ENCODE measurements at regions not wholly inside any gene's neighbourhood (a gene's known extent, or its start where the extent isn't known, plus 50 kb on each side); places are given as distances from the start of the nearest gene placed in this dataset.

DNA sequence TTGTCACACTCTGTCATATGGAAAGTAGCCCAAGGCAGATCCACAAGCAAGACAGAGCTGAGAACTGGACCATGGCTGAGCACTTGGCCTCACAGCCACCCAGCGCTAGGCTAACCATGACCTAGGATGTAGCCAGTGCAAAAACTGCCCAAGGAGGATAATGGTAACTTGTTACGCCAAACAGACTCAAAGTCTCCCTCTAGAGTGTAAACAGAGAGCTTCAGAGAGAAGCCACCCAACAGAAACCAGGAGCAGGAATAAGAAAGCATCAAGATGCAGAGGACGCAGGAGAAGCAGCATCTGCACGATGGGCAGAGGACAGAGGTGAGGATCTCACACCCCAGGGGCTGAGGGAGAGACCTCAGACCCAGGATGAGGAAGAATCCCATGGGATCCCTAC, 97.9 kb downstream of the RCN1 start:
- no peaks in the 10 kb centered on the region for H3K4me1 ChIP-seq (ENCODE audit: control insufficient read depth, insufficient read depth, low read length)
- no peak overlapping the region for H2AK9ac ChIP-seq (replicated peaks; ENCODE audit: low read depth, low read length, poor library complexity)
- TF ChIP-seq MXI1 (IDR thresholded peaks at IDR 0.05; ENCODE audit: borderline replicate concordance, low read depth, low read length) (no peak), CTCF (conservative IDR thresholded peaks at IDR 0.05; ENCODE audit: low read depth, low read length) (no peak), MAFK (IDR thresholded peaks at IDR 0.05; ENCODE audit: low read depth, low read length) (no peak), CHD1 (IDR thresholded peaks at IDR 0.05; ENCODE audit: low read depth, low read length) (no peak), RFX5 (IDR thresholded peaks at IDR 0.05; ENCODE audit: low read depth, low read length) (no peak), POLR2A (IDR thresholded peaks at IDR 0.05; ENCODE audit: low read depth, low read length) (no peak), MAZ (IDR thresholded peaks at IDR 0.05; ENCODE audit: borderline replicate concordance, low read depth, low read length) (no peak), SMC3 (IDR thresholded peaks at IDR 0.05; ENCODE audit: low read depth, low read length) (no peak), RAD21 (IDR thresholded peaks at IDR 0.05; ENCODE audit: low read length) (no peak), ELK1 (IDR thresholded peaks at IDR 0.05; ENCODE audit: borderline replicate concordance, low read depth, low read length) (no peak), BHLHE40 (IDR thresholded peaks at IDR 0.05; ENCODE audit: low read depth, low read length) (no peak), CEBPB (IDR thresholded peaks at IDR 0.05; ENCODE audit: low read depth, low read length) (no peak), FOS (IDR thresholded peaks at IDR 0.05; ENCODE audit: low read depth, low read length) (no peak), USF2 (IDR thresholded peaks at IDR 0.05; ENCODE audit: low read depth, low read length) (no peak)
- no TSS peak for BruUV-seq (replicated peaks)
- no peak overlapping the region for H3K4me2 ChIP-seq (ENCODE audit: low read depth, low read length)
- no peak overlapping the region for H3K56ac ChIP-seq (ENCODE audit: extremely low read depth, insufficient read depth, low read length)
- no peak overlapping the region for H2BK120ac ChIP-seq (ENCODE audit: low read depth, low read length)
- ATAC-seq (ENCODE audit: low read depth) (no peak), DNase-seq (no peak)
- 80% methylated on average over 1 of the region's 4 CpGs; no CpG with 5 or more reads in 1 of the 2 experiments for WGBS, 2 experiments (ENCODE audit: extremely low coverage in 2 of 2, insufficient read length in 1 of 2)
- no peak overlapping the region for H3K14ac ChIP-seq (replicated peaks; ENCODE audit: low read depth, low read length)
- POLR2A ChIA-PET (ENCODE audit: unreplicated experiment): no interaction called here
- H3K27ac ChIP-seq (ENCODE audit: insufficient read depth, low read length): no peak overlapping the region
- intact Hi-C loops (cut with micrococcal nuclease): no loop called here
- no peaks in the 10 kb centered on the region for H3K9me1 ChIP-seq (ENCODE audit: insufficient read depth, low read length)
- H2AK5ac ChIP-seq (ENCODE audit: low read depth, low read length): no peak overlapping the region
- no peak overlapping the region for H4K5ac ChIP-seq (ENCODE audit: low read depth, low read length)
- dilution Hi-C loops (cut with HindIII; ENCODE audit: low sequenced_read_pairs, unreplicated experiment): no loop called here
- H3K23ac ChIP-seq (ENCODE audit: low read depth, low read length): no peak overlapping the region
- no peak overlapping the region for H2BK15ac ChIP-seq (ENCODE audit: low read depth, low read length)
- no peak overlapping the region for H2BK5ac ChIP-seq (ENCODE audit: low read depth, low read length, poor library complexity, severe bottlenecking)
- H3K9ac ChIP-seq (ENCODE audit: low read depth, low read length): no peak overlapping the region
- H3K4ac ChIP-seq (ENCODE audit: low read depth, low read length): no peak overlapping the region
- no peaks in the 10 kb centered on the region for H3K79me1 ChIP-seq (ENCODE audit: low read depth in 1 of 2, low read length in 2 of 2)
- H2BK20ac ChIP-seq (ENCODE audit: low read depth, low read length): no peak overlapping the region
- H3K18ac ChIP-seq (ENCODE audit: low read depth, low read length): no peak overlapping the region
- no peaks in the 10 kb centered on the region for H3K36me3 ChIP-seq (ENCODE audit: control insufficient read depth, insufficient read depth, low read length)
- H4K20me1 ChIP-seq (ENCODE audit: insufficient read depth, low read length): no peaks in the 10 kb centered on the region
- in situ Hi-C loops (cut with MboI; ENCODE audit: low sequenced_read_pairs): no loop called here
- no peak overlapping the region for H4K91ac ChIP-seq (ENCODE audit: insufficient read depth, low read depth, low read length)
- H3K9me3 ChIP-seq (ENCODE audit: control insufficient read depth, insufficient read depth, low read length): no peaks in the 10 kb centered on the region
- peaks cover 10% of the 10 kb centered on the region for H3K27me3 ChIP-seq (ENCODE audit: control insufficient read depth, insufficient read depth, low read length)
- no peak overlapping the region for H3K4me3 ChIP-seq (ENCODE audit: insufficient read depth, low read depth, low read length)
- CTCF ChIA-PET: no interaction called here
- H4K8ac ChIP-seq (ENCODE audit: low read depth in 2 of 2, low read length in 2 of 2): no peak overlapping the region
- H2AFZ ChIP-seq (replicated peaks; ENCODE audit: low read length, poor library complexity): no peak overlapping the region

All from IMR-90 (cell line).